Right lobe of liver (tissue), 4 donors: ENCODE measurements at regions not wholly inside any gene's neighbourhood (a gene's known extent, or its start where the extent isn't known, plus 50 kb on each side); places are given as distances from the start of the nearest gene placed in this dataset.

Experiments used
- CTCF ChIP-seq, 4 donors: fragments of 200-600 bp in 3 of 4; fragments of 450-650 bp in 1 of 4; IDR thresholded peaks; one replicate each; pipeline versions ENCODE4 v1.5.1 to v1.8.0; 2016 to 2022; ENCODE audit warnings: antibody characterized with exemption in 4 of 4, mild to moderate bottlenecking in 2 of 4
- POLR2A ChIP-seq: fragments of 450-650 bp; IDR thresholded peaks from one replicate; pipeline ENCODE4 v1.6.1; 2017; ENCODE audit warnings: antibody characterized with exemption, mild to moderate bottlenecking
- donor health status: DM: no; HTN: no; CAD: no.
- donor health status: DM: no; HTN: no; CAD: no.
- donor health status: DM: no; HTN: yes; CAD: no.

- no peak for TF ChIP-seq POLR2A
- TF ChIP-seq CTCF (IDR thresholded peaks at IDR 0.05) = no peak
These were observed 885.7 kb upstream of the RAG2 start for GRCh38 chr11:37483761-37484160.
